IMR-90 (cell line): ENCODE measurements at regions not wholly inside any gene's neighbourhood (a gene's known extent, or its start where the extent isn't known, plus 50 kb on each side); places are given as distances from the start of the nearest gene placed in this dataset.

Experiments
- ATAC-seq: fragments of 200-7000 bp; cut with Tn5 transposase; 2 replicates; pipeline ENCODE4 v1.9.1; 2020; ENCODE audit warnings: low read depth, mild to moderate bottlenecking, moderate library complexity
- BruUV-seq: library from RNA; stranded (reverse); fragments of 400-500 nt; replicated peaks from 2 replicates; lab custom pipeline; 2021; lab: Mats Ljungman, UMichigan
- CTCF ChIA-PET: fragments of 300-600 bp; formaldehyde crosslinking; extraction: SDS; loops from one replicate; lab custom pipeline; 2021; ENCODE audit warnings: antibody characterized with exemption; lab: Yijun Ruan, JAX
- POLR2A ChIA-PET: fragments of 300-600 bp; sonication (Branson Sonifier 250); formaldehyde crosslinking; loops from one replicate; lab custom pipeline; 2022; ENCODE audit warnings: antibody characterized with exemption; ENCODE audit not compliant: unreplicated experiment; lab: Charles Lee
- DNase-seq: peaks from one replicate; pipeline ENCODE4 v3.0.0; 2013
- H2AFZ ChIP-seq: replicated peaks from 2 replicates; pipeline ENCODE3; 2013; ENCODE audit warnings: low read length, mild to moderate bottlenecking; ENCODE audit not compliant: poor library complexity
- H2AK5ac ChIP-seq: 2 replicates; pipeline ENCODE4 v1.6.1; 2013; ENCODE audit warnings: low read depth, low read length, inconsistent platforms
- H2AK9ac ChIP-seq: replicated peaks from 2 replicates; pipeline ENCODE3; 2013; ENCODE audit warnings: mild to moderate bottlenecking, low read depth, low read length, moderate library complexity; ENCODE audit not compliant: poor library complexity
- H2BK120ac ChIP-seq: 2 replicates; pipeline ENCODE4 v1.6.1; 2013; ENCODE audit warnings: low read depth, low read length, inconsistent platforms
- H2BK15ac ChIP-seq: 3 replicates; pipeline ENCODE4 v1.6.1; 2013; ENCODE audit warnings: low read depth, low read length, inconsistent platforms
- H2BK20ac ChIP-seq: 2 replicates; pipeline ENCODE4 v1.6.1; 2013; ENCODE audit warnings: low read depth, mild to moderate bottlenecking, inconsistent platforms, low read length, moderate library complexity
- H2BK5ac ChIP-seq: 2 replicates; pipeline ENCODE4 v1.6.1; 2013; ENCODE audit warnings: mild to moderate bottlenecking, low read depth, low read length, inconsistent platforms; ENCODE audit not compliant: poor library complexity, severe bottlenecking
- H3K14ac ChIP-seq: replicated peaks from 2 replicates; pipeline ENCODE4 v1.6.1; 2013; ENCODE audit warnings: low read depth, low read length, inconsistent platforms
- H3K18ac ChIP-seq: 2 replicates; pipeline ENCODE4 v1.6.1; 2013; ENCODE audit warnings: low read depth, low read length, control low read depth
- H3K23ac ChIP-seq: 2 replicates; pipeline ENCODE4 v1.6.1; 2013; ENCODE audit warnings: low read depth, low read length, inconsistent platforms
- H3K27ac ChIP-seq: 2 replicates; pipeline ENCODE4 v1.5.1; 2013; ENCODE audit warnings: mild to moderate bottlenecking, control low read depth, low read length; ENCODE audit not compliant: insufficient read depth
- H3K27me3 ChIP-seq: 2 replicates; pipeline ENCODE4 v1.6.1; 2013; ENCODE audit warnings: low read length; ENCODE audit not compliant: control insufficient read depth, insufficient read depth
- H3K36me3 ChIP-seq: 2 replicates; pipeline ENCODE4 v1.6.1; 2013; ENCODE audit warnings: low read length, mixed read lengths; ENCODE audit not compliant: control insufficient read depth, insufficient read depth
- H3K4ac ChIP-seq: 2 replicates; pipeline ENCODE4 v1.6.1; 2013; ENCODE audit warnings: low read depth, low read length, inconsistent platforms
- H3K4me1 ChIP-seq: 2 replicates; pipeline ENCODE4 v1.6.1; 2013; ENCODE audit warnings: low read length, mixed read lengths; ENCODE audit not compliant: control insufficient read depth, insufficient read depth
- H3K4me2 ChIP-seq: 2 replicates; pipeline ENCODE4 v1.6.1; 2013; ENCODE audit warnings: low read depth, mild to moderate bottlenecking, control low read depth, low read length, moderate library complexity
- H3K4me3 ChIP-seq: 2 replicates; pipeline ENCODE4 v1.5.1; 2013; ENCODE audit warnings: low read depth, mild to moderate bottlenecking, control low read depth, low read length, moderate library complexity; ENCODE audit not compliant: insufficient read depth
- H3K56ac ChIP-seq: 2 replicates; pipeline ENCODE4 v1.6.1; 2013; ENCODE audit warnings: low read length, inconsistent platforms; ENCODE audit not compliant: insufficient read depth; ENCODE audit errors: extremely low read depth
- H3K79me1 ChIP-seq, 2 experiments: 2 replicates each; pipeline ENCODE4 v1.6.1; 2013; ENCODE audit warnings: low read length in 2 of 2, inconsistent platforms in 1 of 2, low read depth in 1 of 2
- H3K9ac ChIP-seq: 2 replicates; pipeline ENCODE4 v1.6.1; 2013; ENCODE audit warnings: low read depth, low read length, control low read depth
- H3K9me1 ChIP-seq: 2 replicates; pipeline ENCODE4 v1.6.1; 2013; ENCODE audit warnings: low read length, inconsistent platforms; ENCODE audit not compliant: insufficient read depth
- H3K9me3 ChIP-seq: 2 replicates; pipeline ENCODE4 v1.6.1; 2013; ENCODE audit warnings: low read length; ENCODE audit not compliant: control insufficient read depth, insufficient read depth
- H4K20me1 ChIP-seq: 2 replicates; pipeline ENCODE4 v1.6.1; 2013; ENCODE audit warnings: low read length, inconsistent platforms; ENCODE audit not compliant: insufficient read depth
- H4K5ac ChIP-seq: 2 replicates; pipeline ENCODE4 v1.6.1; 2013; ENCODE audit warnings: mild to moderate bottlenecking, low read depth, low read length, control low read depth
- H4K8ac ChIP-seq, 2 experiments: 2 replicates each; pipeline ENCODE4 v1.6.1; 2013; ENCODE audit warnings: low read depth in 2 of 2, low read length in 2 of 2, control low read depth in 1 of 2, inconsistent platforms in 1 of 2
- H4K91ac ChIP-seq: 2 replicates; pipeline ENCODE4 v1.6.1; 2013; ENCODE audit warnings: low read depth, low read length, inconsistent platforms; ENCODE audit not compliant: insufficient read depth
- CHD1 ChIP-seq: IDR thresholded peaks from 2 replicates; pipeline ENCODE4 v1.6.1; 2012; ENCODE audit warnings: low read depth, low read length, improper control_type of control experiment
- MAFK ChIP-seq: IDR thresholded peaks from 2 replicates; pipeline ENCODE4 v1.6.1; 2012; ENCODE audit warnings: low read depth, low read length, improper control_type of control experiment
- MXI1 ChIP-seq: IDR thresholded peaks from 2 replicates; pipeline ENCODE4 v1.6.1; 2012; ENCODE audit warnings: low read depth, mild to moderate bottlenecking, low read length, moderate library complexity, borderline replicate concordance
- NFE2L2 ChIP-seq: fragments of 150-350 bp; IDR thresholded peaks from 2 replicates; pipeline ENCODE4 v1.6.1; 2016; ENCODE audit warnings: low read depth, mild to moderate bottlenecking, low read length
- POLR2A ChIP-seq: IDR thresholded peaks from 2 replicates; pipeline ENCODE4 v1.6.1; 2012; ENCODE audit warnings: mild to moderate bottlenecking, low read depth, low read length
- RAD21 ChIP-seq: IDR thresholded peaks from 2 replicates; pipeline ENCODE4 v1.6.1; 2012; ENCODE audit warnings: low read length, improper control_type of control experiment
- RCOR1 ChIP-seq: IDR thresholded peaks from 2 replicates; pipeline ENCODE4 v1.6.1; 2012; ENCODE audit warnings: mild to moderate bottlenecking, low read length, improper control_type of control experiment; ENCODE audit not compliant: insufficient replicate concordance
- RFX5 ChIP-seq: IDR thresholded peaks from 2 replicates; pipeline ENCODE4 v1.8.0; 2012; ENCODE audit warnings: low read depth, mild to moderate bottlenecking, low read length, moderate library complexity
- SMC3 ChIP-seq: fragments of 150-350 bp; IDR thresholded peaks from 2 replicates; pipeline ENCODE4 v1.6.1; 2016; ENCODE audit warnings: low read depth, mild to moderate bottlenecking, antibody characterized with exemption, low read length, moderate library complexity
- WGBS, 2 experiments: methylation state at CpG; one replicate each; pipeline versions ENCODE4 v1.1.5 to v1.1.7; 2013; ENCODE audit warnings: missing lambda C conversion rate in 2 of 2; ENCODE audit not compliant: insufficient read length in 1 of 2; ENCODE audit errors: extremely low coverage in 2 of 2; 5-methylcytosine and 5-hydroxymethylcytosine counted together
- dilution Hi-C: fragments of 300-500 bp; cut with HindIII; formaldehyde crosslinking; loops from one replicate; pipeline ENCODE4 v1.14.3; 2018; ENCODE audit warnings: low sequenced_read_pairs; ENCODE audit not compliant: unreplicated experiment
- in situ Hi-C: fragments of 300-500 bp; cut with MboI; formaldehyde crosslinking; loops from 3 replicates; pipeline ENCODE4 v1.14.3; 2019; ENCODE audit warnings: low sequenced_read_pairs, inconsistent platforms, mixed read lengths
- intact Hi-C: fragments of 100-400 bp; cut with micrococcal nuclease; formaldehyde crosslinking; loops from 2 replicates; pipeline ENCODE4 v1.10.0; 2022
- TF ChIP-seq, protein P1 (sequence below): fragments of 150-350 bp; IDR thresholded peaks from 2 replicates; pipeline ENCODE4 v1.6.1; 2017; ENCODE audit warnings: mild to moderate bottlenecking, antibody characterized with exemption, low read length, low read depth

DNA sequence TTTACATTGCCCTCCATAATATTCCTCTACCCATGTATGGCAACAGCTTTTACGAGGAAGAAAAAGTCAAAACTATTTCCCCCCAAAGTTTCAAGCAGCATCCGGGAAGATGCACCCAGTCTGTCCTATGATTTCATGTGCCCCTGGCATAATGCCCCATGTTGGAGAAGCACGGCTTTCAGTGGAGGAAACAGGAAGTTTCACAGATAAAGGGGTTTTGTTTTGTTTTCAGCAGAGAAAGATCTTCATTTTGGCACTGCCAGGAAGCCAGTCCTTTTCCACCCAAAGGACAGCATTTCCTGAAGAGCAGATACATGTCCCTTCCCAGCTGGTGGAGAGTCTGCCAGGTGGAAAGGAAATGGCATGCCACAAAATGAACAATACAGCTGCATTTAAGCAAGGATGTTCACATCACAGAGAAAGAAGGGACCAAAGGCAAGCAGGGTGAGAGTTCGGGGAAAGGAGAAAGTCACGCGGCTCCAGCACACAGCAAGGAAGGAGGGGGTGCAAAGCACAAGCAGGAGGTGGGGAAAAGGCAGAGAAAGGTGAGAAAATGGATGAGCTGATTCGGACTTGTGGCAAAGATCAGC, 95.3 kb upstream of the HIVEP3 start:
- Histone ChIP-seq H2BK5ac (no peak overlapping the region), H2BK15ac (no peak overlapping the region), H3K56ac (no peak overlapping the region), H2BK20ac (no peak overlapping the region), H3K4ac (no peak overlapping the region), H3K4me1 (no peaks in the 10 kb centered on the region), H2AK5ac (no peak overlapping the region), H4K91ac (no peak overlapping the region), H3K18ac (no peak overlapping the region), H3K4me3 (no peak overlapping the region), H2BK120ac (no peak overlapping the region), H2AFZ (no peak overlapping the region), H4K5ac (no peak overlapping the region), H3K79me1 (no peaks in the 10 kb centered on the region), H3K4me2 (no peak overlapping the region), H3K9me3 (no peaks in the 10 kb centered on the region), H2AK9ac (no peak overlapping the region), H3K27me3 (no peaks in the 10 kb centered on the region), H3K9me1 (no peaks in the 10 kb centered on the region), H3K9ac (no peak overlapping the region), H3K14ac (no peak overlapping the region), H3K23ac (no peak overlapping the region), H3K36me3 (no peaks in the 10 kb centered on the region), H4K8ac (no peak overlapping the region), H3K27ac (no peak overlapping the region), H4K20me1 (no peaks in the 10 kb centered on the region)
- intact Hi-C loops (no loop called here), dilution Hi-C loops (no loop called here), in situ Hi-C loops (no loop called here)
- TF ChIP-seq RCOR1 (no peak), RFX5 (no peak), NFE2L2 (no peak), MXI1 (no peak), POLR2A (no peak), RAD21 (no peak), SMC3 (no peak), MAFK (no peak), CHD1 (no peak)
- TF ChIP-seq, protein P1, sequence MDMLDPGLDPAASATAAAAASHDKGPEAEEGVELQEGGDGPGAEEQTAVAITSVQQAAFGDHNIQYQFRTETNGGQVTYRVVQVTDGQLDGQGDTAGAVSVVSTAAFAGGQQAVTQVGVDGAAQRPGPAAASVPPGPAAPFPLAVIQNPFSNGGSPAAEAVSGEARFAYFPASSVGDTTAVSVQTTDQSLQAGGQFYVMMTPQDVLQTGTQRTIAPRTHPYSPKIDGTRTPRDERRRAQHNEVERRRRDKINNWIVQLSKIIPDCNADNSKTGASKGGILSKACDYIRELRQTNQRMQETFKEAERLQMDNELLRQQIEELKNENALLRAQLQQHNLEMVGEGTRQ = no peak
- no peak for ATAC-seq
- CTCF ChIA-PET = interaction anchor here (0.6 kb wide), 1 partner anchor 21 kb away, joined by 3 read pairs; no protein-coding TSS in a partner anchor
- DNase-seq = no peak
- WGBS, 2 experiments = 58% methylated on average over 2 of the region's 7 CpGs; no CpG with 5 or more reads in 1 of the 2 experiments
- POLR2A ChIA-PET = no interaction called here
- no TSS peak for BruUV-seq
